Neural cell (in vitro differentiated cells): ENCODE measurements at regions not wholly inside any gene's neighbourhood (a gene's known extent, or its start where the extent isn't known, plus 50 kb on each side); places are given as distances from the start of the nearest gene placed in this dataset.

ENCODE experiments used
- EZH2 ChIP-seq: fragments of 200-600, 300-800 bp; shearing (Covaris generic), sonication (generic); IDR thresholded peaks from 2 replicates; pipeline ENCODE4 v1.6.1; 2014; ENCODE audit warnings: antibody characterized with exemption, low read length, borderline replicate concordance, mild to moderate bottlenecking; ENCODE audit not compliant: insufficient read depth, poor library complexity, severe bottlenecking
- MXI1 ChIP-seq: fragments of 450-650 bp; conservative IDR thresholded peaks from 2 replicates; pipeline ENCODE4 v1.6.1; 2014; ENCODE audit warnings: antibody characterized with exemption, mild to moderate bottlenecking; ENCODE audit not compliant: poor library complexity, severe bottlenecking
- POLR2AphosphoS5 ChIP-seq: IDR thresholded peaks from 2 replicates; pipeline ENCODE4 v1.6.1; 2012
- RAD21 ChIP-seq: fragments of 450-650 bp; conservative IDR thresholded peaks from 2 replicates; pipeline ENCODE4 v1.6.1; 2014; ENCODE audit warnings: antibody characterized with exemption, mild to moderate bottlenecking, moderate library complexity
- SMC3 ChIP-seq: fragments of 450-650 bp; conservative IDR thresholded peaks from 2 replicates; pipeline ENCODE4 v1.6.1; 2014; ENCODE audit warnings: antibody characterized with exemption, mild to moderate bottlenecking, moderate library complexity; ENCODE audit not compliant: poor library complexity
- TAF1 ChIP-seq: IDR thresholded peaks from 2 replicates; pipeline ENCODE4 v1.6.1; 2012; ENCODE audit warnings: low read depth
- TF ChIP-seq, protein P1 (sequence below): fragments of 450-650 bp; IDR thresholded peaks from 2 replicates; pipeline ENCODE4 v1.5.1; 2014; ENCODE audit warnings: antibody characterized with exemption, mild to moderate bottlenecking, moderate library complexity; ENCODE audit not compliant: poor library complexity, severe bottlenecking

DNA sequence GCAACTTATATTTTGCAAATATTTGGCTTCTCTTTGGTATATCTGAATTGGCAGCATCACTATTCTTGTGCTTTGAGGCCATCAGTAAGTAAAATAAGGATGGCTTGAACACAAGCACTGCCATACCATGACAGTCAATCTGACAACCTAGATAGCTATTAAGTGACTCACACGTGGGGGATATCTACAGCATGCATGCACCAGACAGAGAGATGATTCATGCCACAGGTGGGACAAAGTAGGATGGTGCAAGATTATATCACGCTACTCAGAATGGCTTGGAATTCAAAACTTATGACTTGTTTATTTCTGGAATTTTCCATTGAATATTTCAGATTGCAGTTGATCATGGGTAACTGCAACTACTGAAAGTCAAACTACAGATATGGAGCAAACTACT is 675.6 kb upstream of the MDGA2 start:
- TF ChIP-seq, protein P1, sequence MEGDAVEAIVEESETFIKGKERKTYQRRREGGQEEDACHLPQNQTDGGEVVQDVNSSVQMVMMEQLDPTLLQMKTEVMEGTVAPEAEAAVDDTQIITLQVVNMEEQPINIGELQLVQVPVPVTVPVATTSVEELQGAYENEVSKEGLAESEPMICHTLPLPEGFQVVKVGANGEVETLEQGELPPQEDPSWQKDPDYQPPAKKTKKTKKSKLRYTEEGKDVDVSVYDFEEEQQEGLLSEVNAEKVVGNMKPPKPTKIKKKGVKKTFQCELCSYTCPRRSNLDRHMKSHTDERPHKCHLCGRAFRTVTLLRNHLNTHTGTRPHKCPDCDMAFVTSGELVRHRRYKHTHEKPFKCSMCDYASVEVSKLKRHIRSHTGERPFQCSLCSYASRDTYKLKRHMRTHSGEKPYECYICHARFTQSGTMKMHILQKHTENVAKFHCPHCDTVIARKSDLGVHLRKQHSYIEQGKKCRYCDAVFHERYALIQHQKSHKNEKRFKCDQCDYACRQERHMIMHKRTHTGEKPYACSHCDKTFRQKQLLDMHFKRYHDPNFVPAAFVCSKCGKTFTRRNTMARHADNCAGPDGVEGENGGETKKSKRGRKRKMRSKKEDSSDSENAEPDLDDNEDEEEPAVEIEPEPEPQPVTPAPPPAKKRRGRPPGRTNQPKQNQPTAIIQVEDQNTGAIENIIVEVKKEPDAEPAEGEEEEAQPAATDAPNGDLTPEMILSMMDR, result no peak
- TF ChIP-seq SMC3 (no peak), MXI1 (no peak), RAD21 (no peak), EZH2 (no peak), POLR2AphosphoS5 (no peak), TAF1 (no peak)
